ENCODE measurements at regions not wholly inside any gene's neighbourhood (a gene's known extent, or its start where the extent isn't known, plus 50 kb on each side); places are given as distances from the start of the nearest gene placed in this dataset.

- Histone ChIP-seq H4K5ac (ENCODE audit: insufficient read length, low read depth, low read length) (no peak overlapping the region), H4K91ac (ENCODE audit: insufficient read length, low read depth, low read length) (no peak overlapping the region), H2AFZ (ENCODE audit: low read length) (no peak overlapping the region), H3K4me1 (ENCODE audit: insufficient read depth, low read length) (no peaks in the 10 kb centered on the region), H3K27ac (ENCODE audit: insufficient read length, low read depth, low read length) (no peak overlapping the region), H3K18ac (ENCODE audit: insufficient read length, low read depth, low read length) (no peak overlapping the region), H4K8ac (replicated peaks; ENCODE audit: insufficient read length, low read depth, low read length) (no peak overlapping the region), H4K20me1 (ENCODE audit: control insufficient read depth, insufficient read depth, insufficient read length) (no peaks in the 10 kb centered on the region), H3K23me2 (ENCODE audit: insufficient read length, low read depth, low read length, poor library complexity, severe bottlenecking) (no peaks in the 10 kb centered on the region), H2BK120ac (ENCODE audit: low read depth, low read length, poor library complexity, severe bottlenecking) (no peak overlapping the region), H3K4ac (ENCODE audit: low read depth, low read length) (no peak overlapping the region), H2BK5ac (ENCODE audit: insufficient read length, low read length) (no peak overlapping the region), H3K56ac (ENCODE audit: insufficient read length, low read depth, low read length) (no peak overlapping the region), H3K9me3 (ENCODE audit: control insufficient read depth, low read depth, low read length) (no peaks in the 10 kb centered on the region), H3K9ac (ENCODE audit: extremely low read depth, insufficient read length, low read length) (no peak overlapping the region), H3K14ac (ENCODE audit: insufficient read depth, low read length) (no peak overlapping the region), H3K23ac (ENCODE audit: insufficient read length, low read depth, low read length) (no peak overlapping the region), H3K79me1 (ENCODE audit: insufficient read depth, low read depth, low read length, poor library complexity, severe bottlenecking) (no peaks in the 10 kb centered on the region), H2AK5ac (ENCODE audit: insufficient read length, low read length) (no peak overlapping the region), H3K4me2 (ENCODE audit: insufficient read depth, insufficient read length, low read length) (no peak overlapping the region), H3K79me2 (ENCODE audit: insufficient read depth, low read length) (no peaks in the 10 kb centered on the region), H3K27me3 (ENCODE audit: insufficient read depth, low read length) (no peaks in the 10 kb centered on the region), H2BK20ac (ENCODE audit: low read depth, low read length, poor library complexity, severe bottlenecking) (no peak overlapping the region), H2BK15ac (ENCODE audit: low read depth, low read length) (no peak overlapping the region), H2BK12ac (ENCODE audit: insufficient read length, low read depth, low read length) (no peak overlapping the region), H3T11ph (ENCODE audit: low read length) (no peak overlapping the region)
- no peak overlapping the region for H3K4me3 Mint-ChIP-seq
- DNase-seq, result no peak
- no peak overlapping the region for H3K27ac Mint-ChIP-seq
- peaks cover 5 to 6% of the 10 kb centered on the region in 2 experiments; a peak in 2 of 5 replicates for H3K9me3 Mint-ChIP-seq
- peaks cover 5% of the 10 kb centered on the region in 2 experiments; a peak in 2 of 4 replicates for H3K4me1 Mint-ChIP-seq
- H3K36me3 Mint-ChIP-seq (ENCODE audit: insufficient read depth in 1 of 3, low read depth in 3 of 3), result no peaks in the 10 kb centered on the region; a peak in 3 of 7 replicates
- no peak for TF ChIP-seq CTCF (conservative IDR thresholded peaks at IDR 0.05)
- peaks cover 20% of the 10 kb centered on the region for H3K27me3 Mint-ChIP-seq (ENCODE audit: low read depth)
Observed at GRCh38 chr4:19416146-19416545, 835.6 kb upstream of the SLIT2 start.
